GM12878 (cell line): ENCODE measurements at regions not wholly inside any gene's neighbourhood (a gene's known extent, or its start where the extent isn't known, plus 50 kb on each side); places are given as distances from the start of the nearest gene placed in this dataset.

Source experiments
- ATAC-seq: fragments of 200-7000 bp; cut with Tn5 transposase; 3 replicates; pipeline ENCODE4 v1.9.1; 2020; ENCODE audit warnings: mild to moderate bottlenecking, moderate library complexity
- BruUV-seq: library from RNA; stranded (reverse); fragments of 400-500 nt; replicated peaks from 2 replicates; lab custom pipeline; 2021; lab: Mats Ljungman, UMichigan
- CTCF ChIA-PET: fragments of 300-600 bp; sonication (Branson Sonifier 250); formaldehyde crosslinking; extraction: SDS; loops from one replicate; lab custom pipeline; 2021; ENCODE audit warnings: inconsistent platforms; lab: Yijun Ruan, JAX
- POLR2A ChIA-PET: fragments of 350-600 bp; formaldehyde crosslinking; extraction: SDS; loops from one replicate; lab custom pipeline; 2021; ENCODE audit warnings: inconsistent platforms; lab: Charles Lee
- RAD21 ChIA-PET: fragments of 300-600 bp; sonication (Branson Sonifier 250); formaldehyde crosslinking; loops from one replicate; lab custom pipeline; 2023; ENCODE audit warnings: antibody characterized with exemption; ENCODE audit not compliant: unreplicated experiment; lab: Charles Lee
- SMC1A ChIA-PET: fragments of 300-600 bp; sonication (Branson Sonifier 250); formaldehyde crosslinking; loops from one replicate; lab custom pipeline; 2023; ENCODE audit not compliant: unreplicated experiment, uncharacterized antibody; lab: Charles Lee
- DNase-seq: peaks from one replicate; pipeline ENCODE4 v3.0.0-alpha.2; 2011; ENCODE audit warnings: low read depth, low spot score
- FAIRE-seq: peaks from 3 replicates; lab custom pipeline; 2011; peaks lifted over from hg19 to GRCh38; lab: Jason Lieb, UNC
- H2AFZ ChIP-seq: 2 replicates; pipeline ENCODE4 v1.6.0; 2011; ENCODE audit warnings: low read depth, low read length, control low read depth; ENCODE audit not compliant: control insufficient read depth
- H3K27ac ChIP-seq: 2 replicates; pipeline ENCODE4 v1.5.1; 2011; ENCODE audit warnings: control low read depth; ENCODE audit not compliant: control insufficient read depth, insufficient read depth
- H3K27me3 ChIP-seq, 2 experiments: replicated peaks in 1 of 2; 2 replicates each; pipeline versions ENCODE4 v1.6.0 to v1.6.1; 2011; ENCODE audit warnings: low read length in 1 of 2; ENCODE audit not compliant: control insufficient read depth in 2 of 2, insufficient read depth in 2 of 2
- H3K36me3 ChIP-seq, 2 experiments: 2 replicates each; pipeline ENCODE4 v1.5.1; 2011; ENCODE audit warnings: low read length in 1 of 2; ENCODE audit not compliant: control insufficient read depth in 2 of 2, insufficient read depth in 2 of 2
- H3K4me1 ChIP-seq: 2 replicates; pipeline ENCODE4 v1.6.1; 2011; ENCODE audit warnings: mild to moderate bottlenecking, low read length, moderate library complexity, mixed read lengths; ENCODE audit not compliant: control insufficient read depth, insufficient read depth
- H3K4me2 ChIP-seq: 2 replicates; pipeline ENCODE4 v1.6.0; 2011; ENCODE audit warnings: control low read depth; ENCODE audit not compliant: control insufficient read depth, insufficient read depth
- H3K4me3 ChIP-seq: fragments of 200-600 bp; sonication (generic); 2 replicates; pipeline ENCODE4 v1.5.1; 2016
- H3K79me2 ChIP-seq: 2 replicates; pipeline ENCODE4 v1.6.0; 2011; ENCODE audit warnings: low read length; ENCODE audit not compliant: control insufficient read depth, insufficient read depth
- H3K9ac ChIP-seq: 2 replicates; pipeline ENCODE4 v1.8.0; 2011; ENCODE audit warnings: low read length, control low read depth, mixed read lengths; ENCODE audit not compliant: control insufficient read depth, insufficient read depth
- H3K9me3 ChIP-seq: replicated peaks from 3 replicates; pipeline ENCODE4 v1.5.1; 2011; ENCODE audit warnings: mild to moderate bottlenecking, low read length; ENCODE audit not compliant: control insufficient read depth, insufficient read depth
- H4K20me1 ChIP-seq: 2 replicates; pipeline ENCODE4 v1.6.0; 2011; ENCODE audit not compliant: control insufficient read depth, insufficient read depth
- CHD1 ChIP-seq: IDR thresholded peaks from 2 replicates; pipeline ENCODE4 v1.6.1; 2012; ENCODE audit warnings: low read depth, low read length, improper control_type of control experiment
- NFXL1 ChIP-seq: fragments of 450-650 bp; IDR thresholded peaks from 2 replicates; pipeline ENCODE4 v1.6.1; 2017; ENCODE audit warnings: antibody characterized with exemption, mild to moderate bottlenecking, borderline replicate concordance
- POLR2AphosphoS2 ChIP-seq: IDR thresholded peaks from 2 replicates; pipeline ENCODE4 v1.6.1; 2011; ENCODE audit warnings: low read depth, mild to moderate bottlenecking, low read length, improper control_type of control experiment, moderate library complexity
- SMAD1 ChIP-seq: fragments of 450-650 bp; IDR thresholded peaks from 2 replicates; pipeline ENCODE4 v1.6.1; 2018; ENCODE audit warnings: mild to moderate bottlenecking, low read depth; ENCODE audit not compliant: partially characterized antibody
- STAT3 ChIP-seq: IDR thresholded peaks from 2 replicates; pipeline ENCODE4 v1.6.1; 2011; ENCODE audit warnings: low read depth, low read length, improper control_type of control experiment
- TARDBP ChIP-seq: IDR thresholded peaks from 2 replicates; pipeline ENCODE4 v1.6.1; 2016; ENCODE audit warnings: borderline replicate concordance
- YBX1 ChIP-seq: fragments of 450-650 bp; IDR thresholded peaks from 2 replicates; pipeline ENCODE4 v1.6.1; 2016; ENCODE audit warnings: antibody characterized with exemption
- ZSCAN29 ChIP-seq: fragments of 450-650 bp; IDR thresholded peaks from 2 replicates; pipeline ENCODE4 v1.6.1; 2017; ENCODE audit warnings: mild to moderate bottlenecking, moderate library complexity
- in situ Hi-C: fragments of 300-500 bp; cut with MboI; formaldehyde crosslinking; loops from 9 replicates; pipeline ENCODE4 v1.14.3; 2018; ENCODE audit warnings: mixed read lengths
- intact Hi-C: fragments of 100-400 bp; cut with micrococcal nuclease; formaldehyde crosslinking; loops from one replicate; pipeline ENCODE4 v1.14.2; 2022; ENCODE audit not compliant: unreplicated experiment
- TF ChIP-seq, protein P1 (sequence below): IDR thresholded peaks from 2 replicates; pipeline ENCODE4 v1.6.1; 2011; ENCODE audit warnings: borderline replicate concordance, low read depth, mild to moderate bottlenecking, moderate library complexity, low read length; ENCODE audit not compliant: insufficient read depth, poor library complexity, severe bottlenecking
- TF ChIP-seq, protein P2 (sequence below): IDR thresholded peaks from 2 replicates; pipeline ENCODE4 v1.6.1; 2011; ENCODE audit warnings: low read depth, low read length, improper control_type of control experiment, borderline replicate concordance

DNA sequence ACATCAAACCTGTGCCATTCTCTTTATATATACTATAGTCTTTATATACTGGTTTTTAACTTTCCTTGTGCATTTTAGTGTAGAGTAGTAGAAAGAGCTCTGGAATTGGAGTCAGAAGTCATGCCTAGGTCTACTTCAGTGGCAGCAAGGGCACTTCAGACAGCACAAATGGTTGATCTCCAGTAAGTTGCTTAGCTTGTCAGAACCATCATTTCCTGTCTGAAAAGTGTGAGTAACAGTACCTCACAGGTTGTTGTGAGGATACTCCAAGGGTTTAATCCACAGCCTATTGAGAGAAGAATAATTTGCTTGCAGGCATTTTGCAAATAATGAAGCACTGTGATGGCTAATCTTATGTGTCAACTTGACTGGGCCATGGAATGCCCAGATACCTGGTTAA is 95.8 kb upstream of the NR4A3 start:
- no peaks in the 10 kb centered on the region for H4K20me1 ChIP-seq
- H3K79me2 ChIP-seq = no peaks in the 10 kb centered on the region
- H3K4me1 ChIP-seq = peaks cover 4% of the 10 kb centered on the region; the same call in 1 of the 2 replicates
- no peaks in the 10 kb centered on the region for H3K9me3 ChIP-seq
- FAIRE-seq = no peak
- ChIA-PET POLR2A (no interaction called here), CTCF (no interaction called here), RAD21 (no interaction called here), SMC1A (no interaction called here)
- H3K27me3 ChIP-seq = no peaks in the 10 kb centered on the region
- no peak overlapping the region for H3K4me2 ChIP-seq
- ATAC-seq = no peak
- no peak overlapping the region for H2AFZ ChIP-seq
- in situ Hi-C loops = no loop called here
- H3K27ac ChIP-seq = no peak overlapping the region
- no peak for TF ChIP-seq TARDBP
- TF ChIP-seq NFXL1 = no peak
- TF ChIP-seq SMAD1 = no peak
- no peak for TF ChIP-seq YBX1
- TF ChIP-seq, protein P1, sequence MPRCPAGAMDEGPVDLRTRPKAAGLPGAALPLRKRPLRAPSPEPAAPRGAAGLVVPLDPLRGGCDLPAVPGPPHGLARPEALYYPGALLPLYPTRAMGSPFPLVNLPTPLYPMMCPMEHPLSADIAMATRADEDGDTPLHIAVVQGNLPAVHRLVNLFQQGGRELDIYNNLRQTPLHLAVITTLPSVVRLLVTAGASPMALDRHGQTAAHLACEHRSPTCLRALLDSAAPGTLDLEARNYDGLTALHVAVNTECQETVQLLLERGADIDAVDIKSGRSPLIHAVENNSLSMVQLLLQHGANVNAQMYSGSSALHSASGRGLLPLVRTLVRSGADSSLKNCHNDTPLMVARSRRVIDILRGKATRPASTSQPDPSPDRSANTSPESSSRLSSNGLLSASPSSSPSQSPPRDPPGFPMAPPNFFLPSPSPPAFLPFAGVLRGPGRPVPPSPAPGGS = no peak
- TF ChIP-seq ZSCAN29 = no peak
- TF ChIP-seq POLR2AphosphoS2 = no peak
- TF ChIP-seq, protein P2, sequence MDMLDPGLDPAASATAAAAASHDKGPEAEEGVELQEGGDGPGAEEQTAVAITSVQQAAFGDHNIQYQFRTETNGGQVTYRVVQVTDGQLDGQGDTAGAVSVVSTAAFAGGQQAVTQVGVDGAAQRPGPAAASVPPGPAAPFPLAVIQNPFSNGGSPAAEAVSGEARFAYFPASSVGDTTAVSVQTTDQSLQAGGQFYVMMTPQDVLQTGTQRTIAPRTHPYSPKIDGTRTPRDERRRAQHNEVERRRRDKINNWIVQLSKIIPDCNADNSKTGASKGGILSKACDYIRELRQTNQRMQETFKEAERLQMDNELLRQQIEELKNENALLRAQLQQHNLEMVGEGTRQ = no peak
- no peak for TF ChIP-seq CHD1
- no peak for TF ChIP-seq STAT3
- intact Hi-C loops = loop anchor here (5.0 kb wide), 1 partner anchor 889 kb away; no protein-coding TSS in a partner anchor
- no TSS peak for BruUV-seq
- DNase-seq = no peak
- H3K9ac ChIP-seq = no peak overlapping the region
- H3K36me3 ChIP-seq = no peaks in the 10 kb centered on the region
- no peak overlapping the region for H3K4me3 ChIP-seq
